ENCODE measurements at regions not wholly inside any gene's neighbourhood (a gene's known extent, or its start where the extent isn't known, plus 50 kb on each side); places are given as distances from the start of the nearest gene placed in this dataset.

DNA sequence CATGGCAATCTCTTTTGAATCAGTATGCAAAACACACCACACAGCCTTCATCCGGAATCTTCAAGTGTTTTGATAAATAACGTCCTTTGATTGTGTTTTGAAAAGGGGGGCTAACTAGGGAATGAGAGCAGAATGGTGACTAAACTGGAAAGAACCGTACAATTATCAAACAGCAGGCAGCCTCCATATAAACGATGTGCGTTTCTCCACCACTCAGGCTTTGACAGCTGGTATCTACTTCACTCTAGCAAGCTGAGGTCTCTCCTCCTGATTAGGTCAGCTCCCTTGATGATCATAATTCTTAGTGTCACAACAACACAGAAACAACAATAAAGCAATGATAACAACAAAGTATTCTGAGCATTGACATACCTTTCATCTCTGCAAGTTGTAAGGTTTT lies 465.9 kb downstream of the TUSC1 start:
- in situ Hi-C loops (cut with MboI; ENCODE audit: low sequenced_read_pairs, unreplicated experiment), result no loop called here
- TF ChIP-seq, protein P1, sequence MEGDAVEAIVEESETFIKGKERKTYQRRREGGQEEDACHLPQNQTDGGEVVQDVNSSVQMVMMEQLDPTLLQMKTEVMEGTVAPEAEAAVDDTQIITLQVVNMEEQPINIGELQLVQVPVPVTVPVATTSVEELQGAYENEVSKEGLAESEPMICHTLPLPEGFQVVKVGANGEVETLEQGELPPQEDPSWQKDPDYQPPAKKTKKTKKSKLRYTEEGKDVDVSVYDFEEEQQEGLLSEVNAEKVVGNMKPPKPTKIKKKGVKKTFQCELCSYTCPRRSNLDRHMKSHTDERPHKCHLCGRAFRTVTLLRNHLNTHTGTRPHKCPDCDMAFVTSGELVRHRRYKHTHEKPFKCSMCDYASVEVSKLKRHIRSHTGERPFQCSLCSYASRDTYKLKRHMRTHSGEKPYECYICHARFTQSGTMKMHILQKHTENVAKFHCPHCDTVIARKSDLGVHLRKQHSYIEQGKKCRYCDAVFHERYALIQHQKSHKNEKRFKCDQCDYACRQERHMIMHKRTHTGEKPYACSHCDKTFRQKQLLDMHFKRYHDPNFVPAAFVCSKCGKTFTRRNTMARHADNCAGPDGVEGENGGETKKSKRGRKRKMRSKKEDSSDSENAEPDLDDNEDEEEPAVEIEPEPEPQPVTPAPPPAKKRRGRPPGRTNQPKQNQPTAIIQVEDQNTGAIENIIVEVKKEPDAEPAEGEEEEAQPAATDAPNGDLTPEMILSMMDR (IDR thresholded peaks at IDR 0.05; ENCODE audit: borderline replicate concordance, control extremely low read depth, extremely low read depth, insufficient read depth, missing control alignments), result no peak
- no peak for DNase-seq (ENCODE audit: low spot score)

DNA sequence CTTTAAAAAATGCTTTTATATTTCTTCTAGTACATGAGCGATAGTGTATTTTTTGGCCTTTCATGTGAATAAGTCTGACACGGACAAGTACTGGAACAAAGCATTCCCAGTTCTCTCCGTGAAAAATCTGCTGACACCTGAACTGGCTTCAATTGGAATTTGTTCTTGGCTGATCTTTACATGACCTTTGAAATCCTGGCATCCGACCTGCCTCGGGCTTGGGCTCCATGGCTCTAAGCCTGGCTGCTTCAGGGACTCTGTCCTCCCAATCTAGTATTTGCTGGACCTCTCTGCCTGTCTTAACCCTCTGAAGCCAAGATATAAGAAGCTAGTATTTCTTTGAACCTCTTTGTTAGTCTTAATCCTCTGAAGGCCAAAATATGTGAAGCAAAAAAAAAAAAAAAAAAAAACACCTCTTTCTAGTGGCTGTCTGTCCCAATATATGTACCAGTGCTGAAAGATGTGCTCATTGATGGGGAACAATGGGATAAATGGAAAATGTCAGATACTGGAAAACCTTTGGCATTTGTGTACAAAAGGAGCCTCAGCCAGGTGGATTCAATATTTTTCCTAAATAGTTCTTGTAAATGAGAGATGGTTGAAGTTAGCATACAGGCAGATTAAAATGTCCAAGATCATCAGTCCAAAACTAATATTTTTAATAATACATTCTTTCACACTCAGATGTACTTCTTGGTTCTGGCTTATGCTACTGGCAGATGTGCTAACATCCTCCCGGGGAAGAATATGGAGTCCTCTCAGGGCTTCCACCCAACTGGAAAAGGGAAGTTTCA lies 470.6 kb downstream of the TUSC1 start:
- DNase-seq (ENCODE audit: low spot score), result no peak
- in situ Hi-C loops (cut with MboI; ENCODE audit: low sequenced_read_pairs, unreplicated experiment), result no loop called here
- TF ChIP-seq, protein P1 (IDR thresholded peaks at IDR 0.05; ENCODE audit: borderline replicate concordance, control extremely low read depth, extremely low read depth, insufficient read depth, missing control alignments), result no peak

DNA sequence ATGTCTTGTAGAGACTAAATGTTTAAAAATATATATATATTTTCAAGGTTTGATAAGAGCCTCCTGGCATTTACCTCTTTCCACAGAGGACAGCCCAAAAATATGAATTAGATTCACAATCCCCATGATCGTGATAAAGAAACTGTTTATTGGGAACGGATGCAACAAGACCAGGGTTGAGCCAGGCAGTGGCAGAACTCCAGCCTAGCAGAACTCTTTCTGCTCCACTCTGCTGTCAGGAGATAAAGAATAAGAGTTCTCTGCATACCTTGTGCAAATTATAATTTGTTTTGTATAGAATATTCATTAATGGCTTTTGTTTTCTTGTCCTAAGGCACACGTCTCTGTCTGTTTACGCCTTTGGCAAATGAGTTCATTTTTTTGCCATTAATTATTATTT lies 472.2 kb downstream of the TUSC1 start:
- TF ChIP-seq, protein P1 (IDR thresholded peaks at IDR 0.05; ENCODE audit: borderline replicate concordance, control extremely low read depth, extremely low read depth, insufficient read depth, missing control alignments), result no peak
- in situ Hi-C loops (cut with MboI; ENCODE audit: low sequenced_read_pairs, unreplicated experiment), result no loop called here
- DNase-seq (ENCODE audit: low spot score), result no peak

GRCh38 chr9:25205285-25205684 lies 473.0 kb downstream of the TUSC1 start:
- in situ Hi-C loops (cut with MboI; ENCODE audit: low sequenced_read_pairs, unreplicated experiment), result no loop called here
- TF ChIP-seq, protein P1 (IDR thresholded peaks at IDR 0.05; ENCODE audit: borderline replicate concordance, control extremely low read depth, extremely low read depth, insufficient read depth, missing control alignments), result no peak
- DNase-seq (ENCODE audit: low spot score), result no peak

GRCh38 chr9:25177858-25178257 lies 500.4 kb downstream of the TUSC1 start:
- in situ Hi-C loops (cut with MboI; ENCODE audit: low sequenced_read_pairs, unreplicated experiment), result no loop called here
- TF ChIP-seq, protein P1 (IDR thresholded peaks at IDR 0.05; ENCODE audit: borderline replicate concordance, control extremely low read depth, extremely low read depth, insufficient read depth, missing control alignments), result no peak

GRCh38 chr9:25129537-25129936 lies 548.7 kb downstream of the TUSC1 start:
- DNase-seq (ENCODE audit: low spot score), result no peak
- in situ Hi-C loops (cut with MboI; ENCODE audit: low sequenced_read_pairs, unreplicated experiment), result no loop called here

More at GRCh38 chr9:25177858-25178257, 500.4 kb downstream of the TUSC1 start:
- DNase-seq (ENCODE audit: low spot score), result no peak

More at GRCh38 chr9:25129537-25129936, 548.7 kb downstream of the TUSC1 start:
- TF ChIP-seq, protein P1 (IDR thresholded peaks at IDR 0.05; ENCODE audit: borderline replicate concordance, control extremely low read depth, extremely low read depth, insufficient read depth, missing control alignments), result no peak
